Calu3 (cell line): ENCODE measurements at regions not wholly inside any gene's neighbourhood (a gene's known extent, or its start where the extent isn't known, plus 50 kb on each side); places are given as distances from the start of the nearest gene placed in this dataset.

Source experiments
- BruUV-seq: library from RNA; stranded (reverse); fragments of 400-500 nt; replicated peaks from 2 replicates; lab custom pipeline; 2021; lab: Mats Ljungman, UMichigan
- CTCF ChIA-PET: fragments of 300-600 bp; sonication (Branson Sonifier 250); formaldehyde crosslinking; loops from one replicate; lab custom pipeline; 2022; ENCODE audit warnings: antibody characterized with exemption; lab: Charles Lee
- DNase-seq: peaks from one replicate; pipeline ENCODE4 v3.0.0; 2022
- H3K27ac Mint-ChIP-seq: one replicate; pipeline ENCODE4 v1.8.0; 2022; ENCODE audit warnings: mixed read lengths; ENCODE audit not compliant: unreplicated experiment
- H3K27me3 Mint-ChIP-seq: one replicate; pipeline ENCODE4 v1.8.0; 2022; ENCODE audit warnings: mixed read lengths; ENCODE audit not compliant: unreplicated experiment
- H3K36me3 Mint-ChIP-seq: one replicate; pipeline ENCODE4 v1.8.0; 2022; ENCODE audit warnings: mild to moderate bottlenecking, moderate library complexity, mixed read lengths; ENCODE audit not compliant: insufficient read depth, unreplicated experiment
- H3K4me1 Mint-ChIP-seq: one replicate; pipeline ENCODE4 v1.8.0; 2022; ENCODE audit warnings: mild to moderate bottlenecking, low read depth, mixed read lengths; ENCODE audit not compliant: unreplicated experiment
- H3K4me3 Mint-ChIP-seq: one replicate; pipeline ENCODE4 v1.8.0; 2022; ENCODE audit warnings: mild to moderate bottlenecking, low read depth, moderate library complexity, mixed read lengths; ENCODE audit not compliant: unreplicated experiment
- H3K9me3 Mint-ChIP-seq: one replicate; pipeline ENCODE4 v1.8.0; 2022; ENCODE audit warnings: low read depth, mixed read lengths; ENCODE audit not compliant: unreplicated experiment
- intact Hi-C: fragments of 100-400 bp; cut with micrococcal nuclease; formaldehyde crosslinking; loops from one replicate; pipeline ENCODE4 v1.10.0; 2022; ENCODE audit not compliant: unreplicated experiment
- TF ChIP-seq, protein P1 (sequence below): fragments of 200-600 bp; IDR thresholded peaks from one replicate; pipeline ENCODE4 v1.8.0; 2022; ENCODE audit warnings: antibody characterized with exemption; ENCODE audit not compliant: unreplicated experiment

- DNase-seq, result no peak
- intact Hi-C loops, result no loop called here
- peaks cover 3% of the 10 kb centered on the region for H3K9me3 Mint-ChIP-seq
- peaks cover 5% of the 10 kb centered on the region for H3K36me3 Mint-ChIP-seq
- no TSS peak for BruUV-seq
- H3K27ac Mint-ChIP-seq, result no peak overlapping the region
- TF ChIP-seq, protein P1, sequence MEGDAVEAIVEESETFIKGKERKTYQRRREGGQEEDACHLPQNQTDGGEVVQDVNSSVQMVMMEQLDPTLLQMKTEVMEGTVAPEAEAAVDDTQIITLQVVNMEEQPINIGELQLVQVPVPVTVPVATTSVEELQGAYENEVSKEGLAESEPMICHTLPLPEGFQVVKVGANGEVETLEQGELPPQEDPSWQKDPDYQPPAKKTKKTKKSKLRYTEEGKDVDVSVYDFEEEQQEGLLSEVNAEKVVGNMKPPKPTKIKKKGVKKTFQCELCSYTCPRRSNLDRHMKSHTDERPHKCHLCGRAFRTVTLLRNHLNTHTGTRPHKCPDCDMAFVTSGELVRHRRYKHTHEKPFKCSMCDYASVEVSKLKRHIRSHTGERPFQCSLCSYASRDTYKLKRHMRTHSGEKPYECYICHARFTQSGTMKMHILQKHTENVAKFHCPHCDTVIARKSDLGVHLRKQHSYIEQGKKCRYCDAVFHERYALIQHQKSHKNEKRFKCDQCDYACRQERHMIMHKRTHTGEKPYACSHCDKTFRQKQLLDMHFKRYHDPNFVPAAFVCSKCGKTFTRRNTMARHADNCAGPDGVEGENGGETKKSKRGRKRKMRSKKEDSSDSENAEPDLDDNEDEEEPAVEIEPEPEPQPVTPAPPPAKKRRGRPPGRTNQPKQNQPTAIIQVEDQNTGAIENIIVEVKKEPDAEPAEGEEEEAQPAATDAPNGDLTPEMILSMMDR, result no peak
- peaks cover 19% of the 10 kb centered on the region for H3K4me1 Mint-ChIP-seq
- H3K27me3 Mint-ChIP-seq, result no peaks in the 10 kb centered on the region
- CTCF ChIA-PET, result no interaction called here
- H3K4me3 Mint-ChIP-seq, result no peak overlapping the region
These were observed 211.3 kb downstream of the ZNF326 start for GRCh38 chr1:90206260-90206659.

DNA sequence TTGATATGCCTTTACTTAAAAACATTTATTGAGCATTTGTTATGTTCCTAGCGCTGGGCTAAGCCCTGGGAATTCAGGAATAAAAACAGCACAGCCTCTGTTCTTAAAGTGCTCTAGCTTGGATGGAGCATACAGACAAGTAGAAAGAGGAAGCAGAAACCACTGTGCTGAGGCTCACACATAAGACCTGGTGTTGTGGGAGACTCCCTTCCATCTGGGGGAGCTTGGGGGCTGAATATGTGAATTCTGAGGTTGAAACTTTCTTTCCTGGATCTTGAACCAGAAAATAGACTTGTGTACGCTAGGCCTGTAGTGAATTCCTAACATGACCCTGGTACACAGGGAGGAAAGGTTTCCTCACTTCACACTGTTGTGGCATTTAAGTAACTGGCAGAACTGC, 209.9 kb downstream of the ZNF326 start:
- Mint-ChIP-seq H3K27ac (no peak overlapping the region), H3K4me1 (peaks cover 12% of the 10 kb centered on the region), H3K36me3 (peaks cover 5% of the 10 kb centered on the region), H3K4me3 (no peak overlapping the region), H3K27me3 (no peaks in the 10 kb centered on the region), H3K9me3 (peaks cover 3% of the 10 kb centered on the region)
- intact Hi-C loops, result no loop called here
- DNase-seq, result no peak
- CTCF ChIA-PET, result no interaction called here
- TF ChIP-seq, protein P1, result no peak
- no TSS peak for BruUV-seq

GRCh38 chr1:90204023-90204590, 209.2 kb downstream of the ZNF326 start:
- intact Hi-C loops, result no loop called here
- peaks cover 12% of the 10 kb centered on the region for H3K4me1 Mint-ChIP-seq
- H3K36me3 Mint-ChIP-seq, result peaks cover 5% of the 10 kb centered on the region
- no peak overlapping the region for H3K4me3 Mint-ChIP-seq
- CTCF ChIA-PET, result no interaction called here
- peaks cover 3% of the 10 kb centered on the region for H3K9me3 Mint-ChIP-seq
- no peak for DNase-seq
- H3K27me3 Mint-ChIP-seq, result no peaks in the 10 kb centered on the region
- BruUV-seq, result no TSS peak
- TF ChIP-seq, protein P1, result no peak
- H3K27ac Mint-ChIP-seq, result no peak overlapping the region

DNA sequence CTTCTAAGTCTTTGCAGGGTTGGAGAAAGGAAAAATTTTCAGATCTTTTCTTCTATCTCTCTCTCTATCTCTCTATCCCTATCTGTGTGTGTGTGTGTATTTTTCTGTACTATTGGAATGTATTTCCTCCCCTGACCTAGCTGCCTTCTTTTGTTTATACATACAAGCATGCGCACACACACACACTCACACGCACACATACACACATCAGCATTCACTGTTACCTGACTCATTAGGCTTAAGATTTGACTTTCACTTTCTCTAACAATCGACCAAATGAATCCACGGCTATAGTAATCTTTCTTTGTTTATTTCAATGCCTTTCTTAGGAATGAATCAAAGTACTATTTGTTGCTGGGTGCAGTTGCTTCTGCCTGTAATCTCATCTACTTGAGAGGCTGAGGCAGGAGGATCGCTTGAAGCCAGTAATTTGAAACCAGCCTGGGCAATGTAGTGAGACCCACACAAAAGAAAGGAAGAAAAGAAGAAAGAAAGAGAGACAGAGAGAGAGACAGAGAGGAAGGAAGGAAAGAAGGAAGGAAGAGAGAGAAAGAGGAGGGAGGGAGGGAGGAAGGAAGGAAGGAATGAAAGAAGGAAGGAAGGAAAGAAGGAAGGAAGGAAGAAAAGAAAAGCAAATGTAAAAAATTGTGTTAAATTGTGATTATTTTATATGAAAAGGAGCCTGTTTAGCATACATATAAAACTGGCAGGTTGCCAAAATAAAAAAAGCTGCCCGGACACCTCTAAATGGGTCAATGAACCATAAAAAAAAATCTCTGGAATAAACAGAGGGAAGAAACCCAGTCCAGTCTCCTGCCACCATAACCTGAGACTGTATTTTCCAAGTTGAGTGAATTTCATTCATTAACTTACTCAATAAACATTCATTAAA, 206.8 kb downstream of the ZNF326 start:
- no peaks in the 10 kb centered on the region for H3K27me3 Mint-ChIP-seq
- TF ChIP-seq, protein P1, result no peak
- H3K9me3 Mint-ChIP-seq, result peaks cover 3% of the 10 kb centered on the region
- H3K36me3 Mint-ChIP-seq, result peaks cover 5% of the 10 kb centered on the region
- peaks cover 12% of the 10 kb centered on the region for H3K4me1 Mint-ChIP-seq
- peak overlapping the region; percentile 52 for H3K4me3 Mint-ChIP-seq
- peak overlapping the region; percentile 34 for H3K27ac Mint-ChIP-seq
- no TSS peak for BruUV-seq
- CTCF ChIA-PET, result no interaction called here
- DNase-seq, result peak; percentile 49
- intact Hi-C loops, result no loop called here
